Caco-2 (cell line): ENCODE measurements at regions not wholly inside any gene's neighbourhood (a gene's known extent, or its start where the extent isn't known, plus 50 kb on each side); places are given as distances from the start of the nearest gene placed in this dataset.

Source experiments
- BruUV-seq: library from RNA; stranded (reverse); fragments of 400-500 nt; replicated peaks from 2 replicates; lab custom pipeline; 2021; lab: Mats Ljungman, UMichigan
- CTCF ChIA-PET: fragments of 300-600 bp; sonication (Branson Sonifier 250); formaldehyde crosslinking; loops from one replicate; lab custom pipeline; 2022; ENCODE audit warnings: antibody characterized with exemption; lab: Charles Lee
- POLR2A ChIA-PET: fragments of 300-600 bp; sonication (Branson Sonifier 250); formaldehyde crosslinking; loops from one replicate; lab custom pipeline; 2022; ENCODE audit warnings: antibody characterized with exemption; lab: Charles Lee
- DNase-seq, 2 experiments: peaks; one replicate each; pipeline versions ENCODE4 v3.0.0 to v3.0.0-alpha.2; 2020 to 2022
- H3K27me3 ChIP-seq: replicated peaks from 2 replicates; pipeline ENCODE4 v1.6.0; 2011; ENCODE audit warnings: low read length; ENCODE audit not compliant: control insufficient read depth, insufficient read depth
- H3K36me3 ChIP-seq: 2 replicates; pipeline ENCODE4 v1.5.1; 2011; ENCODE audit warnings: low read length; ENCODE audit not compliant: control insufficient read depth, insufficient read depth
- H3K4me1 ChIP-seq: fragments of 250-450 bp; sonication (Bioruptor Pico); 2 replicates; pipeline ENCODE4 v1.5.1; 2020; ENCODE audit warnings: mild to moderate bottlenecking
- H3K4me3 ChIP-seq: 2 replicates; pipeline ENCODE4 v1.5.1; 2011; ENCODE audit warnings: low read depth, mild to moderate bottlenecking, control low read depth, low read length
- H3K9me3 ChIP-seq: fragments of 250-450 bp; sonication (Bioruptor Pico); 2 replicates; pipeline ENCODE4 v1.5.1; 2020; ENCODE audit warnings: mild to moderate bottlenecking, moderate library complexity
- H3K27ac Mint-ChIP-seq: one replicate; pipeline ENCODE4 v1.8.0; 2022; ENCODE audit warnings: mixed read lengths; ENCODE audit not compliant: unreplicated experiment
- H3K27me3 Mint-ChIP-seq: one replicate; pipeline ENCODE4 v1.8.0; 2022; ENCODE audit warnings: mixed read lengths; ENCODE audit not compliant: insufficient read depth, unreplicated experiment
- H3K36me3 Mint-ChIP-seq: one replicate; pipeline ENCODE4 v1.8.0; 2022; ENCODE audit warnings: mild to moderate bottlenecking, mixed read lengths; ENCODE audit not compliant: insufficient read depth, unreplicated experiment
- H3K4me1 Mint-ChIP-seq: one replicate; pipeline ENCODE4 v1.8.0; 2022; ENCODE audit warnings: low read depth, mixed read lengths; ENCODE audit not compliant: unreplicated experiment
- H3K4me3 Mint-ChIP-seq: one replicate; pipeline ENCODE4 v1.8.0; 2022; ENCODE audit warnings: mild to moderate bottlenecking, moderate library complexity, mixed read lengths; ENCODE audit not compliant: unreplicated experiment
- H3K9me3 Mint-ChIP-seq: one replicate; pipeline ENCODE4 v1.8.0; 2022; ENCODE audit warnings: mixed read lengths; ENCODE audit not compliant: unreplicated experiment
- intact Hi-C: fragments of 100-400 bp; cut with micrococcal nuclease; formaldehyde crosslinking; loops from one replicate; pipeline ENCODE4 v1.10.0; 2022; ENCODE audit not compliant: unreplicated experiment
- TF ChIP-seq, protein P1 (sequence below), 2 experiments: fragments of 200-600 bp in 1 of 2; IDR thresholded peaks; 1 replicate in 1 of 2; 2 replicates in 1 of 2; pipeline versions ENCODE4 v1.5.1 to v1.8.0; 2011 to 2022; ENCODE audit warnings: antibody characterized with exemption in 1 of 2, control low read depth in 1 of 2, inconsistent platforms in 1 of 2, low read depth in 1 of 2, low read length in 1 of 2, mild to moderate bottlenecking in 1 of 2, moderate library complexity in 1 of 2; ENCODE audit not compliant: insufficient read depth in 1 of 2, severe bottlenecking in 1 of 2, unreplicated experiment in 1 of 2

DNA sequence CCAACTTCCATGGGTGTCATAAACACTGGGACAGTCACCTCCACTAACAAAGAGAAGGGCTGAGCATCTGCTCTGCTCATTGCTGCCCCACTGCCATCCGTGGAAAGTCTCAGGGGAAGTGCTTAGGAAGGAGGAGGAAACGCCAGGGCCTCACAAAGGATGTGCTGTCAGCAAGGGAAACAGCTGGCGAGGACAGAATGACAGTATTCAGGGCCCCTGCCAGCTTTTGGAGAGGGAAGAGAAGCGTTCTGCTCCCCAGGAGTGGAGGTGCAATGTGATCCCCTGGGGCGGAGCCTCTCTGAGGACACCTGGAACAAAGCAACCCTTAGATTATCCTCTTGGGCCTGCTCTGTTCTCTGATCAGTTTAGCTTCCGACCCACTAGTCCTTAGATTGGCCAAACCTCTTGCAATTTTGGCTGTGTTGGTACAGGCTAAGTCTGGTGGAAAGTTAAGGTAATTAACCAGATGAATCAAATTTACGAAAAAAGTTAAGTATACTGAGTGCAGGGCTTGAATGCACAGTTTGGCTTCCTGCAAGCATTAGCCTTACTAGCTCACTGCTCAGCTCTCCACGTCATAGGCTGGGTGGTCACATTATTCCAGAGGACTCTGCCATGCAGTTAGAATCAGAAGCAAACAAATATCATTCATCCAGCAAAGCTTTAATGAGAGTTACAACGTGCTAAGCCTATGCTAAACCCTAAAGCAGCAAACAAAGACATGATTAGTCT, 170.2 kb upstream of the NFIA start:
- no peaks in the 10 kb centered on the region for H3K4me1 ChIP-seq
- Mint-ChIP-seq H3K27me3 (peaks cover 3% of the 10 kb centered on the region), H3K36me3 (peaks cover 5% of the 10 kb centered on the region), H3K9me3 (no peaks in the 10 kb centered on the region), H3K4me3 (no peak overlapping the region), H3K27ac (no peak overlapping the region), H3K4me1 (no peaks in the 10 kb centered on the region)
- TF ChIP-seq, protein P1, sequence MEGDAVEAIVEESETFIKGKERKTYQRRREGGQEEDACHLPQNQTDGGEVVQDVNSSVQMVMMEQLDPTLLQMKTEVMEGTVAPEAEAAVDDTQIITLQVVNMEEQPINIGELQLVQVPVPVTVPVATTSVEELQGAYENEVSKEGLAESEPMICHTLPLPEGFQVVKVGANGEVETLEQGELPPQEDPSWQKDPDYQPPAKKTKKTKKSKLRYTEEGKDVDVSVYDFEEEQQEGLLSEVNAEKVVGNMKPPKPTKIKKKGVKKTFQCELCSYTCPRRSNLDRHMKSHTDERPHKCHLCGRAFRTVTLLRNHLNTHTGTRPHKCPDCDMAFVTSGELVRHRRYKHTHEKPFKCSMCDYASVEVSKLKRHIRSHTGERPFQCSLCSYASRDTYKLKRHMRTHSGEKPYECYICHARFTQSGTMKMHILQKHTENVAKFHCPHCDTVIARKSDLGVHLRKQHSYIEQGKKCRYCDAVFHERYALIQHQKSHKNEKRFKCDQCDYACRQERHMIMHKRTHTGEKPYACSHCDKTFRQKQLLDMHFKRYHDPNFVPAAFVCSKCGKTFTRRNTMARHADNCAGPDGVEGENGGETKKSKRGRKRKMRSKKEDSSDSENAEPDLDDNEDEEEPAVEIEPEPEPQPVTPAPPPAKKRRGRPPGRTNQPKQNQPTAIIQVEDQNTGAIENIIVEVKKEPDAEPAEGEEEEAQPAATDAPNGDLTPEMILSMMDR (IDR thresholded peaks at IDR 0.05; ENCODE audit: insufficient read depth in 1 of 2, low read depth in 1 of 2, low read length in 1 of 2, severe bottlenecking in 1 of 2, unreplicated experiment in 1 of 2): no peak
- H3K36me3 ChIP-seq: no peaks in the 10 kb centered on the region
- no peak for DNase-seq
- H3K4me3 ChIP-seq: no peak overlapping the region
- no TSS peak for BruUV-seq
- POLR2A ChIA-PET: no interaction called here
- intact Hi-C loops: no loop called here
- no peaks in the 10 kb centered on the region for H3K27me3 ChIP-seq
- CTCF ChIA-PET: no interaction called here
- no peaks in the 10 kb centered on the region for H3K9me3 ChIP-seq

DNA sequence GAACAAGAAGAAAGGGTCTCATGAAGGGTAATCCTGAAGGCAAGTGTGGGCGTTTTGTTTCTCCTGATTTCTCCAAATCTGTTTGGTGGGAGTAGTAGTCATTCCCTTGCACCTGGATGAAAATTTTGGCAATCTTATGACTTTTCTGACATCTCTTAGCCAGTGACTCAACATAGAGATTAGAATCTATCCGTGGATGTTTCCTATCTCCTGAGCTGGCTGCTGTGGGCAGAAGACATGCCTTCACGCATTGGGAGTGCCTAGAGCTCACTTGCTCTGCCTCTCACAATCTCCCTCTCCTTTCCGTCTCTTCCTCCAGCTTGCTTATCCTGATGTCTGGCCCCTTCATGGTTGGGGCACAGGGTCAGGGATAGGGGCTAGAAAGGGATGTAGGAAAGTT, 174.2 kb upstream of the NFIA start:
- peaks cover 5% of the 10 kb centered on the region for H3K36me3 Mint-ChIP-seq
- H3K4me3 Mint-ChIP-seq: no peak overlapping the region
- CTCF ChIA-PET: no interaction called here
- no peaks in the 10 kb centered on the region for H3K9me3 Mint-ChIP-seq
- no peak for DNase-seq
- Histone ChIP-seq H3K9me3 (no peaks in the 10 kb centered on the region), H3K4me3 (no peak overlapping the region), H3K27me3 (no peaks in the 10 kb centered on the region), H3K4me1 (no peaks in the 10 kb centered on the region), H3K36me3 (no peaks in the 10 kb centered on the region)
- POLR2A ChIA-PET: no interaction called here
- intact Hi-C loops: no loop called here
- H3K4me1 Mint-ChIP-seq: no peaks in the 10 kb centered on the region
- no peak overlapping the region for H3K27ac Mint-ChIP-seq
- TF ChIP-seq, protein P1 (IDR thresholded peaks at IDR 0.05; ENCODE audit: insufficient read depth in 1 of 2, low read depth in 1 of 2, low read length in 1 of 2, severe bottlenecking in 1 of 2, unreplicated experiment in 1 of 2): no peak
- no peaks in the 10 kb centered on the region for H3K27me3 Mint-ChIP-seq
- BruUV-seq: no TSS peak

DNA sequence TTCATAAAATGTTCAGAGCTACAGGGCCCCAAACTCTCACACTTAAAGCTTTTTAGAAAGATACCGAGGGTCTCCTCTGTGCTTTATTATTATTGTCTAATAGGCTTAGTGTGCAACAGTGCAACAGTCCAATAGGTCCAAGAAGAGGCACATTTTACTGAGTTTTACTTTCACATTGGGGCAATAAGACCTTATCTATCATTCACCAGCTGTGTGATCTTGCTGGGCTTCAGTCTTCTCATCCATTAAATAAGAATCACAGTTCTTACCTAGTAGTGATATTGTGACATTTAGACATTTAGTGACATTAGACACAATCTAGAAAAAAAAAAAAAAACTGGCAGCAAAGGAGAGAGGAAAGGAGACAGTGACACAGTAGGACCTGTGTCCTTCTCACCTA, 175.8 kb upstream of the NFIA start:
- Histone ChIP-seq H3K27me3 (no peaks in the 10 kb centered on the region), H3K36me3 (no peaks in the 10 kb centered on the region), H3K9me3 (no peaks in the 10 kb centered on the region), H3K4me3 (no peak overlapping the region), H3K4me1 (no peaks in the 10 kb centered on the region)
- intact Hi-C loops: no loop called here
- Mint-ChIP-seq H3K27ac (no peak overlapping the region), H3K4me3 (no peak overlapping the region), H3K36me3 (peaks cover 5% of the 10 kb centered on the region), H3K9me3 (no peaks in the 10 kb centered on the region), H3K27me3 (no peaks in the 10 kb centered on the region), H3K4me1 (no peaks in the 10 kb centered on the region)
- no peak for DNase-seq
- ChIA-PET CTCF (no interaction called here), POLR2A (no interaction called here)
- TF ChIP-seq, protein P1 (IDR thresholded peaks at IDR 0.05; ENCODE audit: insufficient read depth in 1 of 2, low read depth in 1 of 2, low read length in 1 of 2, severe bottlenecking in 1 of 2, unreplicated experiment in 1 of 2): no peak
- BruUV-seq: no TSS peak
